ENCODE measurements at regions not wholly inside any gene's neighbourhood (a gene's known extent, or its start where the extent isn't known, plus 50 kb on each side); places are given as distances from the start of the nearest gene placed in this dataset.

DNA sequence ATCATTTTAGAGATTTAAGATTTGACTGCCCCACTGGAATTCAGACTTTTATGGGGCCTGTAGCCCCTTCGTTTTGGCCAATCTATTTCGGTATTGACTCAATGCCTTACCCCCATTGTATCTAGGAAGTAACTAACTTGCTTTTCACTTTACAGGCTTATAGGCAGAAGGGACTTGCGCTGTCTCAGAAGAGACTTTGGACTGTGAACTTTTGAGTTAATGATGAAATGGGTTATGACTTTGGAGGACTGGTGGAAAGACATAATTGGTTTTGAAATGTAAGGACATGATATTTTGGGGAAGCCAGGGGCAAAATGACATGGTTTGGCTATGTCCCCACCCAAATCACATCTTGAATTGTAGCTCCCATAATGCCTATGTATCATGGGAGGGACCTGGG, 463.0 kb upstream of the KLHL1 start:
- Mint-ChIP-seq H3K4me3 (no peak overlapping the region), H3K36me3 (ENCODE audit: low read depth) (no peaks in the 10 kb centered on the region), H3K4me1 (ENCODE audit: low read depth) (no peaks in the 10 kb centered on the region), H3K27me3 (no peaks in the 10 kb centered on the region), H3K27ac (no peak overlapping the region), H3K9me3 (no peaks in the 10 kb centered on the region)
- intact Hi-C loops (cut with micrococcal nuclease), result no loop called here
- TF ChIP-seq, protein P1, sequence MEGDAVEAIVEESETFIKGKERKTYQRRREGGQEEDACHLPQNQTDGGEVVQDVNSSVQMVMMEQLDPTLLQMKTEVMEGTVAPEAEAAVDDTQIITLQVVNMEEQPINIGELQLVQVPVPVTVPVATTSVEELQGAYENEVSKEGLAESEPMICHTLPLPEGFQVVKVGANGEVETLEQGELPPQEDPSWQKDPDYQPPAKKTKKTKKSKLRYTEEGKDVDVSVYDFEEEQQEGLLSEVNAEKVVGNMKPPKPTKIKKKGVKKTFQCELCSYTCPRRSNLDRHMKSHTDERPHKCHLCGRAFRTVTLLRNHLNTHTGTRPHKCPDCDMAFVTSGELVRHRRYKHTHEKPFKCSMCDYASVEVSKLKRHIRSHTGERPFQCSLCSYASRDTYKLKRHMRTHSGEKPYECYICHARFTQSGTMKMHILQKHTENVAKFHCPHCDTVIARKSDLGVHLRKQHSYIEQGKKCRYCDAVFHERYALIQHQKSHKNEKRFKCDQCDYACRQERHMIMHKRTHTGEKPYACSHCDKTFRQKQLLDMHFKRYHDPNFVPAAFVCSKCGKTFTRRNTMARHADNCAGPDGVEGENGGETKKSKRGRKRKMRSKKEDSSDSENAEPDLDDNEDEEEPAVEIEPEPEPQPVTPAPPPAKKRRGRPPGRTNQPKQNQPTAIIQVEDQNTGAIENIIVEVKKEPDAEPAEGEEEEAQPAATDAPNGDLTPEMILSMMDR (IDR thresholded peaks at IDR 0.05), result no peak
- ChIA-PET POLR2A (no interaction called here), CTCF (no interaction called here)
- ATAC-seq (no peak), DNase-seq (no peak)

DNA sequence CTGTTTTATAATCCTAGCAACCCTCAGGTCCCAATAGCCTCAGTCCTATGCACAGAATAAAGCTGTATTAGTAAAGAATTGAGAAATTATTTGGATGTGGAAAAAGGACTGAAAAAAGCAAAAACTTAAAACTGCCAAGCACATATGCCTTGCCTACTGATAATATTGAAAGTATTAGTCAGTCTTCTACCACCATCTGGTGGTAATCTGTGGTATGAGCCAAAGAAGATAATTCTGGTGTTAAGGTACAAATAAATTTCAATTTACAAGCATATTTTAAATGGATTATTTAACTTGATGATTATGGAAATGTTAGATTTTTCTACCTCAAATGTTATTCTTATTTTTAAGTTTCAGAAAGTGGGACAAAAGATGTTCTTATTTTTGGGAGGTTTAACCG, 460.3 kb upstream of the KLHL1 start:
- Mint-ChIP-seq H3K27me3 (no peaks in the 10 kb centered on the region), H3K36me3 (ENCODE audit: low read depth) (no peaks in the 10 kb centered on the region), H3K9me3 (peaks cover 1% of the 10 kb centered on the region), H3K27ac (no peak overlapping the region), H3K4me3 (no peak overlapping the region), H3K4me1 (ENCODE audit: low read depth) (no peaks in the 10 kb centered on the region)
- CTCF ChIA-PET, result no interaction called here
- TF ChIP-seq, protein P1 (IDR thresholded peaks at IDR 0.05), result peak; percentile 60
- DNase-seq, result no peak
- intact Hi-C loops (cut with micrococcal nuclease), result no loop called here
- ATAC-seq, result no peak
- POLR2A ChIA-PET, result no interaction called here

DNA sequence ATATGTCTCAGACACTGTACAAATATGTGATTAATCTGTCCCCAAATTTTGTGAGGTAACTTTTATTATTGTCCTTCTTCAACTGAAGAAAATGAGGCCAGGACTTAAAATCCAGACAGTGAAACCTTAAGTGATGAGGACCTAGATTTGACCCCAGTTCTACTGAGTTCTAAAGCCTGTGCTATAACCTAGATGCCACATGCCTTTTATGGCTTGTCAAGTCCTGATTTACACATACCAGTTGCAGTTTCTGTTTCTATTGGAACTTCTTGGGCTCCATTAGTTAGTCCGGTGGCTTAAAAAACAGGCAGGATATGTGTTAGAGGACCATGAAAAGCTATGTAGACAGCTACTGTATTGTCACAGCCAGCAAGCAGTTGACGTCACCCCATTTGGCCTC, 436.5 kb upstream of the KLHL1 start:
- no peaks in the 10 kb centered on the region for H3K27me3 Mint-ChIP-seq
- H3K9me3 Mint-ChIP-seq, result peaks cover 2% of the 10 kb centered on the region
- TF ChIP-seq, protein P1 (IDR thresholded peaks at IDR 0.05), result no peak
- no peak for ATAC-seq
- POLR2A ChIA-PET, result no interaction called here
- CTCF ChIA-PET, result no interaction called here
- no peak overlapping the region for H3K27ac Mint-ChIP-seq
- H3K36me3 Mint-ChIP-seq (ENCODE audit: low read depth), result no peaks in the 10 kb centered on the region
- no peak overlapping the region for H3K4me3 Mint-ChIP-seq
- H3K4me1 Mint-ChIP-seq (ENCODE audit: low read depth), result no peaks in the 10 kb centered on the region
- intact Hi-C loops (cut with micrococcal nuclease), result no loop called here
- no peak for DNase-seq

DNA sequence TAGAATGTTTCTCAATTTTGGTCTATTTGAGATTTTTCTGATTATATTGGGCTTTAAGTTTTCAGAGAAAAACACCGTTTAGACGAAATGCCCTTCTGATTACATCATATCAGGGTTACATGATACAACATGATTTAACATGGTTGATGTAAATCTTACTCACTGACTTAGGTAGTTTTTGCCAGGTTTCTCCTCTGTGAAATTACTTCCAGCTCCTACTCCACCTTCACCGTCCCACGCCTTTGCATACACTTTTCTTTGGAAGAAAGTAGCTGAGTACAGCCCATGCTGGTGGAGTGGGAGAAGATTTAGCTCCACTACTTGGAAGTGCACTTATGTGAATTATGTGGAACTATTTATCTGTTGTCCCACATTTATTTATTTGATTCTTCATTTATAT, 433.2 kb upstream of the KLHL1 start:
- Mint-ChIP-seq H3K27me3 (no peaks in the 10 kb centered on the region), H3K36me3 (ENCODE audit: low read depth) (no peaks in the 10 kb centered on the region), H3K27ac (no peak overlapping the region), H3K4me1 (ENCODE audit: low read depth) (no peaks in the 10 kb centered on the region), H3K9me3 (peaks cover 2% of the 10 kb centered on the region), H3K4me3 (no peak overlapping the region)
- TF ChIP-seq, protein P1 (IDR thresholded peaks at IDR 0.05), result no peak
- ATAC-seq (no peak), DNase-seq (no peak)
- POLR2A ChIA-PET, result no interaction called here
- CTCF ChIA-PET, result no interaction called here
- intact Hi-C loops (cut with micrococcal nuclease), result no loop called here

DNA sequence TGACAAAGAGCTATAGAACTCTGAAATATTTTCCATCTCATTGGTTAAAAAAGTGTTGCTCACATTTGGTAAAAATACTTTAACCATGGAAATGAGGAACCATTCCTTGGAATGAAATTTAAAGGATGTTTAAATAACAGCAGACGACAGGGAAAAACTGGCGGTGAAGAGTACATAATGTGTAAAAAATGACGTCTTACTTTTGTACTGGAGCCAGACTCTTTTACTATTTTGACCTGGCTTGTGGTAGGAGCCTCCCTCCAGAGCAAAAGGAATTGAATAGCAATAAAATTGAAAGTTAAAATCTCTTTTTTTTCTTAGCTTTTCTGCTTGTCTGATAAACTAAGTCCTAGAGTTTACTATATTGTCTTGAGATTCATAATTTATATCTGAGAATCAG, 426.2 kb upstream of the KLHL1 start:
- ChIA-PET CTCF (no interaction called here), POLR2A (no interaction called here)
- ATAC-seq (no peak), DNase-seq (no peak)
- Mint-ChIP-seq H3K36me3 (ENCODE audit: low read depth) (no peaks in the 10 kb centered on the region), H3K9me3 (peaks cover 4% of the 10 kb centered on the region), H3K4me1 (ENCODE audit: low read depth) (no peaks in the 10 kb centered on the region), H3K27me3 (no peaks in the 10 kb centered on the region), H3K27ac (no peak overlapping the region), H3K4me3 (no peak overlapping the region)
- TF ChIP-seq, protein P1 (IDR thresholded peaks at IDR 0.05), result no peak
- intact Hi-C loops (cut with micrococcal nuclease), result no loop called here

All from activated CD8-positive, alpha-beta T cell treated with anti-CD3 and anti-CD28 coated beads for 36 hours (primary cell).